ENCODE measurements at regions not wholly inside any gene's neighbourhood (a gene's known extent, or its start where the extent isn't known, plus 50 kb on each side); places are given as distances from the start of the nearest gene placed in this dataset.

DNA sequence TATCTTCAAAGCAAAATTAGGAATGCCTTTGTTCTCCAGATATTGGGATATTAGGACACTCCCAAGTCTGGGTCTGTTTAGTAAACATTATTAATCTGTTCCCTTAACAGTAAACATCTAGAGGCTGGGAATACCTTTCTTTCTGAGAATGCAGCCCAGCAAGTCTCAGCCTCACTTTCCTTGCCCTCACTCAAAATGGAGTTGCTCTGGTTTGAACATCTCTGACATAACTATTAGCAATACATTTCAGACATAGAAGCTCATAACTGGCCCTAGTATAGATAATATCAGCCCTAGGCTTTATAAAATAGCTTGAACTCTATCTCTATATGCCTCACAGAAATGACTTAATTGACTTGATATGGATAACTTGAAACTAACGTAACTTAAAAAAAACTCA, 299.8 kb downstream of the SPATA18 start:
- in situ Hi-C loops (cut with MboI) (no loop called here), intact Hi-C loops (cut with micrococcal nuclease) (no loop called here)
- H3K4me2 ChIP-seq (ENCODE audit: insufficient read depth, low read length), result no peak overlapping the region
- no TSS peak for BruUV-seq (replicated peaks)
- CTCF ChIA-PET (ENCODE audit: low intra/inter-chr PET ratio), result no interaction called here
- H3K27ac ChIP-seq (ENCODE audit: extremely low read depth, low read depth, low read length), result no peak overlapping the region
- H3K36me3 ChIP-seq (ENCODE audit: control insufficient read depth, insufficient read depth, low read length), result no peaks in the 10 kb centered on the region
- FAIRE-seq, result no peak
- POLR2A ChIA-PET, result no interaction called here
- no peaks in the 10 kb centered on the region for H3K27me3 ChIP-seq (ENCODE audit: control insufficient read depth in 2 of 2, insufficient read depth in 2 of 2, low read length in 2 of 2)
- whole genome bisulfite sequencing (ENCODE audit: insufficient coverage, low coverage, missing lambda C conversion rate), result 0% methylated on average over 1 of the region's 1 CpG
- H4K20me1 ChIP-seq (replicated peaks; ENCODE audit: control insufficient read depth, insufficient read depth, low read length), result no peaks in the 10 kb centered on the region
- no peaks in the 10 kb centered on the region for H3K9me3 ChIP-seq (replicated peaks; ENCODE audit: control insufficient read depth, insufficient read depth, low read depth, low read length)
- H2AFZ ChIP-seq (ENCODE audit: low read depth, low read length), result no peak overlapping the region
- no peaks in the 10 kb centered on the region for H3K9me1 ChIP-seq (ENCODE audit: control insufficient read depth, insufficient read depth, low read length)
- no peak overlapping the region for H3K9ac ChIP-seq (ENCODE audit: insufficient read depth in 1 of 2, low read depth in 2 of 2, low read length in 2 of 2)
- ATAC-seq, result no peak
- H3K4me3 ChIP-seq, result no peak overlapping the region
- no peak for DNase-seq (ENCODE audit: extremely low read depth in 1 of 4, low spot score in 3 of 4)
- no peaks in the 10 kb centered on the region for H3K4me1 ChIP-seq (replicated peaks in 1 of 2; ENCODE audit: control insufficient read depth in 2 of 2, insufficient read depth in 2 of 2, low read length in 2 of 2)
- no peaks in the 10 kb centered on the region for H3K79me2 ChIP-seq (ENCODE audit: control insufficient read depth, insufficient read depth, low read length)
- no peak for TF ChIP-seq ZFP1 (CRISPR knock-in tag; IDR thresholded peaks at IDR 0.05)
- TF ChIP-seq, protein P1, sequence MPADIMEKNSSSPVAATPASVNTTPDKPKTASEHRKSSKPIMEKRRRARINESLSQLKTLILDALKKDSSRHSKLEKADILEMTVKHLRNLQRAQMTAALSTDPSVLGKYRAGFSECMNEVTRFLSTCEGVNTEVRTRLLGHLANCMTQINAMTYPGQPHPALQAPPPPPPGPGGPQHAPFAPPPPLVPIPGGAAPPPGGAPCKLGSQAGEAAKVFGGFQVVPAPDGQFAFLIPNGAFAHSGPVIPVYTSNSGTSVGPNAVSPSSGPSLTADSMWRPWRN (IDR thresholded peaks at IDR 0.05; ENCODE audit: low read depth), result no peak
- TF ChIP-seq, protein P2, sequence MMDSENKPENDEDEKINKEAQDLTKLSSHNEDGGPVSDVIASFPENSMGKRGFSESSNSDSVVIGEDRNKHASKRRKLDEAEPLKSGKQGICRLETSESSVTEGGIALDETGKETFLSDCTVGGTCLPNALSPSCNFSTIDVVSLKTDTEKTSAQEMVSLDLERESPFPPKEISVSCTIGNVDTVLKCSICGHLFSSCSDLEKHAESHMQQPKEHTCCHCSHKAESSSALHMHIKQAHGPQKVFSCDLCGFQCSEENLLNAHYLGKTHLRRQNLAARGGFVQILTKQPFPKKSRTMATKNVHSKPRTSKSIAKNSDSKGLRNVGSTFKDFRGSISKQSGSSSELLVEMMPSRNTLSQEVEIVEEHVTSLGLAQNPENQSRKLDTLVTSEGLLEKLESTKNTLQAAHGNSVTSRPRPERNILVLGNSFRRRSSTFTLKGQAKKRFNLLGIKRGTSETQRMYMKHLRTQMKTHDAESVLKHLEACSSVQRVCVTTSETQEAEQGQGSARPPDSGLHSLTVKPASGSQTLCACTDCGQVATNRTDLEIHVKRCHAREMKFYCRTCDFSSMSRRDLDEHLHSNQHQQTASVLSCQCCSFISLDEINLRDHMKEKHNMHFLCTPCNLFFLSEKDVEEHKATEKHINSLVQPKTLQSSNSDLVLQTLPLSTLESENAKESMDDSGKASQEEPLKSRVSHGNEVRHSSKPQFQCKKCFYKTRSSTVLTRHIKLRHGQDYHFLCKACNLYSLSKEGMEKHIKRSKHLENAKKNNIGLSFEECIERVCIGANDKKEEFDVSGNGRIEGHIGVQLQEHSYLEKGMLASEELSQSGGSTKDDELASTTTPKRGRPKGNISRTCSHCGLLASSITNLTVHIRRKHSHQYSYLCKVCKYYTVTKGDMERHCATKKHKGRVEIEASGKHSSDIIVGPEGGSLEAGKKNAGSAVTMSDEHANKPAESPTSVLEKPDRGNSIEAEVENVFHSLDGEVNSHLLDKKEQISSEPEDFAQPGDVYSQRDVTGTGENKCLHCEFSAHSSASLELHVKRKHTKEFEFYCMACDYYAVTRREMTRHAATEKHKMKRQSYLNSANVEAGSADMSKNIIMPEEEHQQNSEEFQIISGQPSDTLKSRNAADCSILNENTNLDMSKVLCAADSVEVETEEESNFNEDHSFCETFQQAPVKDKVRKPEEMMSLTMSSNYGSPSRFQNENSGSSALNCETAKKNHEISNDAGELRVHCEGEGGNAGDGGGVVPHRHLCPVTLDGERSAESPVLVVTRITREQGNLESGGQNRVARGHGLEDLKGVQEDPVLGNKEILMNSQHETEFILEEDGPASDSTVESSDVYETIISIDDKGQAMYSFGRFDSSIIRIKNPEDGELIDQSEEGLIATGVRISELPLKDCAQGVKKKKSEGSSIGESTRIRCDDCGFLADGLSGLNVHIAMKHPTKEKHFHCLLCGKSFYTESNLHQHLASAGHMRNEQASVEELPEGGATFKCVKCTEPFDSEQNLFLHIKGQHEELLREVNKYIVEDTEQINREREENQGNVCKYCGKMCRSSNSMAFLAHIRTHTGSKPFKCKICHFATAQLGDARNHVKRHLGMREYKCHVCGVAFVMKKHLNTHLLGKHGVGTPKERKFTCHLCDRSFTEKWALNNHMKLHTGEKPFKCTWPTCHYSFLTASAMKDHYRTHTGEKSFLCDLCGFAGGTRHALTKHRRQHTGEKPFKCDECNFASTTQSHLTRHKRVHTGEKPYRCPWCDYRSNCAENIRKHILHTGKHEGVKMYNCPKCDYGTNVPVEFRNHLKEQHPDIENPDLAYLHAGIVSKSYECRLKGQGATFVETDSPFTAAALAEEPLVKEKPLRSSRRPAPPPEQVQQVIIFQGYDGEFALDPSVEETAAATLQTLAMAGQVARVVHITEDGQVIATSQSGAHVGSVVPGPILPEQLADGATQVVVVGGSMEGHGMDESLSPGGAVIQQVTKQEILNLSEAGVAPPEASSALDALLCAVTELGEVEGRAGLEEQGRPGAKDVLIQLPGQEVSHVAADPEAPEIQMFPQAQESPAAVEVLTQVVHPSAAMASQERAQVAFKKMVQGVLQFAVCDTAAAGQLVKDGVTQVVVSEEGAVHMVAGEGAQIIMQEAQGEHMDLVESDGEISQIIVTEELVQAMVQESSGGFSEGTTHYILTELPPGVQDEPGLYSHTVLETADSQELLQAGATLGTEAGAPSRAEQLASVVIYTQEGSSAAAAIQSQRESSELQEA (IDR thresholded peaks at IDR 0.05; ENCODE audit: low read depth), result no peak
- TF ChIP-seq, protein P3, sequence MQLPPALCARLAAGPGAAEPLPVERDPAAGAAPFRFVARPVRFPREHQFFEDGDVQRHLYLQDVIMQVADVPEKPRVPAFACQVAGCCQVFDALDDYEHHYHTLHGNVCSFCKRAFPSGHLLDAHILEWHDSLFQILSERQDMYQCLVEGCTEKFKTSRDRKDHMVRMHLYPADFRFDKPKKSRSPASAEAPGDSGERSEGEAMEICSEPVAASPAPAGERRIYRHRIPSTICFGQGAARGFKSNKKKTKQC (CRISPR knock-in tag; IDR thresholded peaks at IDR 0.05), result no peak
- TF ChIP-seq ZNF324 (CRISPR knock-in tag; IDR thresholded peaks at IDR 0.05), result no peak
- no peak for TF ChIP-seq ZNF408 (CRISPR knock-in tag; IDR thresholded peaks at IDR 0.05; ENCODE audit: low read depth)
- no peak for TF ChIP-seq ZNF175 (CRISPR knock-in tag; IDR thresholded peaks at IDR 0.05; ENCODE audit: low read depth)
- TF ChIP-seq CBFA2T2 (conservative IDR thresholded peaks at IDR 0.05), result no peak
- no peak for TF ChIP-seq SMAD1 (IDR thresholded peaks at IDR 0.05; ENCODE audit: low read depth, low read length, partially characterized antibody)
- TF ChIP-seq BRD9 (IDR thresholded peaks at IDR 0.05; ENCODE audit: low read depth, partially characterized antibody), result no peak
- TF ChIP-seq, protein P4, sequence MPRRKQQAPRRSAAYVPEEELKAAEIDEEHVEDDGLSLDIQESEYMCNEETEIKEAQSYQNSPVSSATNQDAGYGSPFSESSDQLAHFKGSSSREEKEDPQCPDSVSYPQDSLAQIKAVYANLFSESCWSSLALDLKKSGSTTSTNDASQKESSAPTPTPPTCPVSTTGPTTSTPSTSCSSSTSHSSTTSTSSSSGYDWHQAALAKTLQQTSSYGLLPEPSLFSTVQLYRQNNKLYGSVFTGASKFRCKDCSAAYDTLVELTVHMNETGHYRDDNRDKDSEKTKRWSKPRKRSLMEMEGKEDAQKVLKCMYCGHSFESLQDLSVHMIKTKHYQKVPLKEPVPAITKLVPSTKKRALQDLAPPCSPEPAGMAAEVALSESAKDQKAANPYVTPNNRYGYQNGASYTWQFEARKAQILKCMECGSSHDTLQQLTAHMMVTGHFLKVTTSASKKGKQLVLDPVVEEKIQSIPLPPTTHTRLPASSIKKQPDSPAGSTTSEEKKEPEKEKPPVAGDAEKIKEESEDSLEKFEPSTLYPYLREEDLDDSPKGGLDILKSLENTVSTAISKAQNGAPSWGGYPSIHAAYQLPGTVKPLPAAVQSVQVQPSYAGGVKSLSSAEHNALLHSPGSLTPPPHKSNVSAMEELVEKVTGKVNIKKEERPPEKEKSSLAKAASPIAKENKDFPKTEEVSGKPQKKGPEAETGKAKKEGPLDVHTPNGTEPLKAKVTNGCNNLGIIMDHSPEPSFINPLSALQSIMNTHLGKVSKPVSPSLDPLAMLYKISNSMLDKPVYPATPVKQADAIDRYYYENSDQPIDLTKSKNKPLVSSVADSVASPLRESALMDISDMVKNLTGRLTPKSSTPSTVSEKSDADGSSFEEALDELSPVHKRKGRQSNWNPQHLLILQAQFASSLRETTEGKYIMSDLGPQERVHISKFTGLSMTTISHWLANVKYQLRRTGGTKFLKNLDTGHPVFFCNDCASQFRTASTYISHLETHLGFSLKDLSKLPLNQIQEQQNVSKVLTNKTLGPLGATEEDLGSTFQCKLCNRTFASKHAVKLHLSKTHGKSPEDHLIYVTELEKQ (CRISPR knock-in tag; IDR thresholded peaks at IDR 0.05), result no peak
